ENCODE measurements at regions not wholly inside any gene's neighbourhood (a gene's known extent, or its start where the extent isn't known, plus 50 kb on each side); places are given as distances from the start of the nearest gene placed in this dataset.

DNA sequence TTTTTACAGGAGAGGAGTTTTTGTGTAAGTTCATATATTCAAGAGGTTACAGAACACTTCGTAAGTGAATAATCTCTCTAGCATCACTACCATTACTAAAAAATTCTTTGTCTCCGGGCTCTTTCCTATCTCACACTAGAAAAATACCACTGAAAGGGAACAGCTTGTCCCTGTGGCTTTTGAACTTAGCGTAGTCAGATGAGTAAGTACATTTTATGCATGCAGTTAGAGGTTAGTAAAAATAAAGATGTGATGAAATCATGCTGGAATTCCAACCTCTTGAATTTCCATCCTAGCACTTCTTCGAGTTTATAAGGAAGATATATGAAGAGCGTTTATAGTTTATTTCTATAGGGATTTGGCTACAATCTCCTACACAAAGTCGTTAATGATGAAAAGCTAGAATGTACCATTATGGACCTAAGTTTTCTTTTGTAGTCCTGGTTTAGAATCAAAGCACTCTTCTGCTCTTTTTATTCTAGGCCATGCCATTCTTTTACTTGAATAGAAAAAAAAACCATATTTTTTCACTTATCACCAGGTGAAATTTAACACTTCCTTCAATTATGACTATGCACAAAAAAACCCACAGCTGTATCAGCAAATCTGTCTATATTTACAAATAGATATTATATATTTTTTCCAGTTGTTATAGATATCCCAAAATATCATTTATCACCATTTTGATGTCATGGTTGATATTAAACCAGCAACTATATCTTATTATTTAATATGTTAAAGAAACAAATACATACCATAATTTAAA, 139.9 kb upstream of the PCDH9 start:
- in situ Hi-C loops (cut with MboI; ENCODE audit: low sequenced_read_pairs) = no loop called here
- no peaks in the 10 kb centered on the region for H3K27me3 ChIP-seq (ENCODE audit: low read depth)
- no peaks in the 10 kb centered on the region for H3K9me3 ChIP-seq
- no peak overlapping the region for H3K4me3 ChIP-seq
- H3K4me1 ChIP-seq = peaks cover 38% of the 10 kb centered on the region
- peak in 1 of 2 experiments; percentile 29 for DNase-seq (ENCODE audit: low spot score in 2 of 2)
- no peaks in the 10 kb centered on the region for H3K36me3 ChIP-seq (replicated peaks)

DNA sequence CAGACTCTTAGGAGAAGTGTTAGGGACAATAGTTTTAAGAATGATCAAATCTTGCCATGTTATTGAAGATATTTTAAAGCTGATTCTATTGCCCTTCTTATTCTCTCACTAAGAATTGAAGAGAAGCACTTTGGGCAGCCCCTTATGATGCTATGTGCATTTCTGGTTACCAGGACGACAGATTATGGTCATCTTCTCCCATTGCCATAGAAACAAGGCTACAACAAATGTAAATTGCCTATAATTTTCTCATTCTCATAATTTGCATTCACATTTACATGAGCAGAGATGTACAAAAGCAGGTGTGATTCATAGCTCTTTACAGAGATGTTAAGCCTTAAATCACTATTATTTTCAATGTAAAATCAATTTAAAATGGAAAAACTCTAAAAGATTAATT, 137.3 kb upstream of the PCDH9 start:
- H3K9me3 ChIP-seq = no peaks in the 10 kb centered on the region
- peaks cover 30% of the 10 kb centered on the region for H3K4me1 ChIP-seq
- no peak overlapping the region for H3K4me3 ChIP-seq
- H3K36me3 ChIP-seq (replicated peaks) = no peaks in the 10 kb centered on the region
- in situ Hi-C loops (cut with MboI; ENCODE audit: low sequenced_read_pairs) = no loop called here
- H3K27me3 ChIP-seq (ENCODE audit: low read depth) = no peaks in the 10 kb centered on the region
- no peak for DNase-seq (ENCODE audit: low spot score in 2 of 2)

DNA sequence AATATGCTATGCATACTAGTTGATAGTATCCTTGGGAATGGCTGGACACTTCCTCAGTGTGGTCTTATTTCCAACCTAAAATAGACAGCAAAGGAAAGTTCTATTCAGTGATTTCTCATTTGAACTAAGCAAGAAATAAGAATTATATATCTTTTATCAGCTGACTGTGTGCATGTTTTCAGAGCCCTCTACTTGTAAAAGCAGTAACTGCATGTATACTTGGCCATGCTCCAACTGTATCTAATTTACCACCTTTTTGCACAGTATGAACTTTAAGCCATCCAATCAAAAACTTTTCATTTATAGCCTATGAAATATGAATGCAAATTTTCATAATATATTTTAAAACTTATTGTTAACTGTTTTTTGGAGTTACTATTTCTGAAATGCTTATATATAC, 136.4 kb upstream of the PCDH9 start:
- Histone ChIP-seq H3K36me3 (replicated peaks) (no peaks in the 10 kb centered on the region), H3K4me1 (peaks cover 23% of the 10 kb centered on the region), H3K4me3 (no peak overlapping the region), H3K9me3 (no peaks in the 10 kb centered on the region), H3K27me3 (ENCODE audit: low read depth) (no peaks in the 10 kb centered on the region)
- in situ Hi-C loops (cut with MboI; ENCODE audit: low sequenced_read_pairs) = no loop called here
- no peak for DNase-seq (ENCODE audit: low spot score in 2 of 2)

DNA sequence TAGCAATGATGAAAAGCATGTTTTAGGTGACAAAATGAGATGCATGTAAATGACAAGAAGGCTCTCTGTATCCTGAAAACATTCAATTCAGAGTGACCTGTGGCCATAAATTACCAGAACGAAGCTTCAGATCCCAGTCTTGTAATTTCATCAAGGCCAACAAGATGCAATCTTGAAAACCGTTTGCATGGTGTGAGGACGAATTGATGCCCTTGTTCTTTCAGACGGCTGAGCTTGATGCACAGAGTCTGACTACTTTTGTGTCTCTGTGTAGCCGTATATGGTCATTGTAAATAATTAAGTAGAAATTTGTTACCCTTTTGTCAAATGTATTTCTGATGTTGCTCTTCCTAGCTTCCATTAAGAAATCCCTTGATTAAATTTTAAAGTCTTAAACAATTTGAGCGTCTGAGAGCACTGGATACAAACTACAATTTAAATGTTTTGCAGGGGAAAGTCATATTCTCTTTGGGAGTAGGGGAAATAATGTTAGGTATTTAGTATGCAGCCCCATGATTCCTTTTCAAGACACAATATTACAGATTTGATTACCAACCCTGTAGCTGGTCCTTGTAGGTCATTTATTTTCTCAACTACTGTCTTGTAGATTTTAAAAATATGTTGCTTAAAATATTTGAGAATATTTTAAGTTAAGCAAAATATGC, 125.8 kb upstream of the PCDH9 start:
- no peaks in the 10 kb centered on the region for H3K27me3 ChIP-seq (ENCODE audit: low read depth)
- in situ Hi-C loops (cut with MboI; ENCODE audit: low sequenced_read_pairs) = no loop called here

DNA sequence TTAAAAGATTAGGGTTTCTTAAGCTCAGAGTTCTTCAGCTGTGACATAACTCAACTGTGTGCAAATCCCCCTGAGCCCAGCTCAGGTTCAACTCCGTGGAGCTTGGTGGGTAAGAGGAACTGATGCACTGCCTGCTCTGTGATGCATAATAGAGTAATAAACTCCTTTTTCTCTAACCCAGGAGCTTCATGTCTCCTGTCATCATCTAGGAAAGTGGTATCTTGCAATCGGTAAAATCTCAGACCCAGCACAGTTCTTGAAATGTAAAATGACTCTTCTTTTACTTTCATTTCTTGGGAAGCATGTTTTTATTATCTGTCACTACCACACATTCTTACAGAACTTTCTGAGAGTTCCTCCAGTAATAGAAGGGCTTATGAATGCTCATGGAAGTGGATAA, 123.8 kb upstream of the PCDH9 start:
- Histone ChIP-seq H3K27me3 (ENCODE audit: low read depth) (no peaks in the 10 kb centered on the region), H3K36me3 (replicated peaks) (no peaks in the 10 kb centered on the region), H3K4me3 (no peak overlapping the region), H3K9me3 (no peaks in the 10 kb centered on the region), H3K4me1 (no peaks in the 10 kb centered on the region)
- in situ Hi-C loops (cut with MboI; ENCODE audit: low sequenced_read_pairs) = no loop called here
- DNase-seq (ENCODE audit: low spot score in 2 of 2) = no peak

More for the DNA sequence above, 125.8 kb upstream of the PCDH9 start:
- Histone ChIP-seq H3K36me3 (replicated peaks) (no peaks in the 10 kb centered on the region), H3K4me1 (no peaks in the 10 kb centered on the region), H3K9me3 (no peaks in the 10 kb centered on the region), H3K4me3 (no peak overlapping the region)
- no peak for DNase-seq (ENCODE audit: low spot score in 2 of 2)

DNA sequence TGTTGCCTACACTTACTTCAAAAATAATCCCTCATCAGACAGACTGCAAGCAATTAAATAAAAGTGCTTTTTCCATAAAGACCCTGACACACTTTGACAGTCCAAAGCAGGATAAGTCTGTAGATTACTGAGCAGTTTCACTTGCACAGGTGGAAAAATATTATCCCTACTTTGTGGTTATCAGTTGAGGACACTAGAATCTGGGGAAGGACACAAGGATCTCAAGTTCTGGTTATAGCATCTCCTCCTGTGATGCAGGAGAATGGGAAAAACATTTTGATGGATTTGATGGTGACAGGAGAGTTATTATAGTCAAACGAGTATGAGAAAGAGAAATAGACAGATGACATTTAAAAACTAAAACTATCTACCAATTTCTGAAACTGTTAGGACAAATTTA, 122.9 kb upstream of the PCDH9 start:
- Histone ChIP-seq H3K27me3 (ENCODE audit: low read depth) (no peaks in the 10 kb centered on the region), H3K36me3 (replicated peaks) (no peaks in the 10 kb centered on the region), H3K4me3 (no peak overlapping the region), H3K9me3 (no peaks in the 10 kb centered on the region), H3K4me1 (no peaks in the 10 kb centered on the region)
- no peak for DNase-seq (ENCODE audit: low spot score in 2 of 2)
- in situ Hi-C loops (cut with MboI; ENCODE audit: low sequenced_read_pairs) = no loop called here

DNA sequence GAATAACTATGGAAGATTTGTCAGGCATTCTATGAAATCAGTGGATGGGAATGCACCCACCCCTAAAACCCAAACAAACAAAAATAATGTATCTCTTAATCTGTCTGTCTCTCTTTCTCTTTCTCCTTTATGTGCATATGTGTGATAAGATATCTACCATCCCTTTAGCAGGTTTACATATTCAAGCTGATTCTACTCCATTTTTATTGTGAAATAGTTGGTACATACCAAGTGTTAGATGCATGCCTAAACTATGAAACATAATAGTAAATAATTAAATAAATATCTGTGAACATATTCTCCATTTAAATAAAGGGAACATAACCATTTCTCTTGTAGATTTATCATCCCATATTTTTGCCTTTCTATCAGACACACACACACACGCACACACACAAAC, 121.8 kb upstream of the PCDH9 start:
- in situ Hi-C loops (cut with MboI; ENCODE audit: low sequenced_read_pairs) = no loop called here
- no peak for DNase-seq (ENCODE audit: low spot score in 2 of 2)

DNA sequence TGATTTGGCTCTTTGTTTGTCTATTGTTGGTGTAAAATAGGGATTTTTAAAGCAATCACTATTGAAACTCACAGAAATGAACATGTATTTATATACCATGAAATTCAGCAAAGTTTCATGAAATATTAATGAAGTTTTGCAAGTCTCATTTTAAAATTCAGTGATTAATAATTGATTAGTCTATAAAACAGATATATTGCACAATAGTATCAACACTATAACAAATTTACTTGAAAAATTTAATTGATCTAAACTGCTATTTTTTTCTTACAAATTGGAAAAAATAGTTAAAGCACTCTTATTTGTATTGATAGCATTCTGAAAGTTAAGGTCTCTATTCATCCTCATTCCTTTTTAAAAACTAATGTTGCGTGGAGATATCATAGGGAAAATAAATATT, 121.0 kb upstream of the PCDH9 start:
- in situ Hi-C loops (cut with MboI; ENCODE audit: low sequenced_read_pairs) = no loop called here
- Histone ChIP-seq H3K27me3 (ENCODE audit: low read depth) (no peaks in the 10 kb centered on the region), H3K9me3 (no peaks in the 10 kb centered on the region), H3K4me1 (no peaks in the 10 kb centered on the region), H3K4me3 (no peak overlapping the region), H3K36me3 (replicated peaks) (no peaks in the 10 kb centered on the region)
- DNase-seq (ENCODE audit: low spot score in 2 of 2) = no peak

More for the DNA sequence above, 121.8 kb upstream of the PCDH9 start:
- no peak overlapping the region for H3K4me3 ChIP-seq
- no peaks in the 10 kb centered on the region for H3K27me3 ChIP-seq (ENCODE audit: low read depth)
- no peaks in the 10 kb centered on the region for H3K9me3 ChIP-seq
- H3K4me1 ChIP-seq = no peaks in the 10 kb centered on the region
- H3K36me3 ChIP-seq (replicated peaks) = no peaks in the 10 kb centered on the region

DNA sequence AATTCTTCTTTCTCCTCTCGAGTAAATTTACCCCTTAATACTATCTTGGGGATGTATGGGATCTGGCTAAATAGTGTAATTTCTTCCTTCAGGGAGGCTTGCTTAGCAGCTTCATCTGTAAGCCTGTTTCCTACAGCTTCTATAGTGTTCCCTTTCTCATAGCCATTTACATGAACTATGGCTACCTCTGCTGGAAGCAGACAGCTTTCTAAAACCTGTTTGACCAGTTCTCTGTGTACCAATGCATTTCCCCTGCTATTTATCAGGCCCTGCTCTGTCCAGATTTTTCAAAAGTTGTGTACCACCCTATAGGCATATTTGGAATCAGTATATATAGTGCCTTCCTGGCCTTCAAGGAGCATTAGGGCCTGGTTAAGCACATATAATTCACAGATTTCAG, 113.6 kb upstream of the PCDH9 start:
- no peak for DNase-seq (ENCODE audit: low spot score in 2 of 2)
- no peaks in the 10 kb centered on the region for H3K9me3 ChIP-seq
- H3K4me1 ChIP-seq = no peaks in the 10 kb centered on the region
- in situ Hi-C loops (cut with MboI; ENCODE audit: low sequenced_read_pairs) = no loop called here
- no peak overlapping the region for H3K4me3 ChIP-seq
- H3K36me3 ChIP-seq (replicated peaks) = no peaks in the 10 kb centered on the region
- H3K27me3 ChIP-seq (ENCODE audit: low read depth) = no peaks in the 10 kb centered on the region

DNA sequence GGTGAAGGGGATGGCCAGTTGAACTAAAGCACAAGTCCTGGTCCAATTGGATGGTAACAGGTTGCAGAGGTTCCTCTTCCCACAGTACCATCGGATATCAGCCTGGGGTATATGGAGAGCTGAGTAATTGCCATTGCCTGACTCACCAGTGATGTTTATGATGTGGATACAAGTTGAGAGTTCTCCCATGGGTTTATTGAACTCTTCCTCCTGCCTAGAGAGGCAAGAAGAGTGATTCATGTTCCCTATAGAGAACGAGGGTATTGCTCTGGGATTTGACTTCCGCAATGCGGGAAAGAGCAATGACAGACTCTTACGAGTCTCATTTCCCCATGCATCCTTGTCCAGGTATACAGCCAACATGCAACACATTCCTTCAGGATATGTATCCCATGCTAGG, 111.3 kb upstream of the PCDH9 start:
- Histone ChIP-seq H3K36me3 (replicated peaks) (no peaks in the 10 kb centered on the region), H3K4me3 (no peak overlapping the region), H3K4me1 (no peaks in the 10 kb centered on the region), H3K9me3 (no peaks in the 10 kb centered on the region), H3K27me3 (ENCODE audit: low read depth) (no peaks in the 10 kb centered on the region)
- DNase-seq (ENCODE audit: low spot score in 2 of 2) = no peak
- in situ Hi-C loops (cut with MboI; ENCODE audit: low sequenced_read_pairs) = no loop called here

DNA sequence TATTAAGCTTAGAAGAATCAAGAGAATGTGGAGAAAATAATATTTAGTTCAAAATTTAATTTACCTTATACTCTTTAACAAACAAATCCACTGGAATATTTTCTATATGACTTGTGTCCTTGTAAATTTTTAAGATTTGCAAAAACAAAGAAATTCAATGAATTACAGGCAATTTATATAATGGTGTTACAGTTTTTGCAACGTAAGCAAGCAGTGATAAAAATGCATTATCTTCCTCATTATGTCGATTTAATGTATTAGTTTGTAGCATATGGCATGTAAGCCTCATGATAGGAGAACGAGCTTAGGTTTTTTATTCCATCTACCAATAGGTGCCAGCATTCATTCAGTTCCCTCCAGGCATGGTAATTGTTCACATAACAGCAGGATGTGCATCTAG, 100.0 kb upstream of the PCDH9 start:
- no peak for DNase-seq (ENCODE audit: low spot score in 2 of 2)
- H3K4me3 ChIP-seq = no peak overlapping the region
- no peaks in the 10 kb centered on the region for H3K36me3 ChIP-seq (replicated peaks)
- no peaks in the 10 kb centered on the region for H3K9me3 ChIP-seq
- no peaks in the 10 kb centered on the region for H3K27me3 ChIP-seq (ENCODE audit: low read depth)
- H3K4me1 ChIP-seq = no peaks in the 10 kb centered on the region
- in situ Hi-C loops (cut with MboI; ENCODE audit: low sequenced_read_pairs) = no loop called here

DNA sequence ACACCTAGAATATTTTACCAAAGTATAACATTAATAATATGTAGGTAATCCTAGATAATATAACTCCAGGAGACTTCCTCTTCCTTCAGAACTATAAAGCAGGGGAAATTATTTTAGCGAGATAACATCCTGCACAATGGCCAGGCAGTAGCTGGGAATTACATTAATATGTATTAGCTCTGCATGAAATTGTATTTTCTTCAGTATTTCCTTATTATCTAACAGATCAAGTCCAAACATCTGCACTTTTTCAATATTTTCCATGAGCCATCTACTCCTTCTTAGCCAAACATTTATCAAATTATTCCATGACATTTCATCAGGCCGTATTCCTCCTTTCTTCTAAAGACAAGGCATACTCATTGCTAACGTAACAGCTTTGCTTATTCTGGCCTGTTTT, 98.8 kb upstream of the PCDH9 start:
- no peak for DNase-seq (ENCODE audit: low spot score in 2 of 2)
- no peaks in the 10 kb centered on the region for H3K4me1 ChIP-seq
- no peaks in the 10 kb centered on the region for H3K9me3 ChIP-seq
- H3K36me3 ChIP-seq (replicated peaks) = no peaks in the 10 kb centered on the region
- H3K4me3 ChIP-seq = no peak overlapping the region
- in situ Hi-C loops (cut with MboI; ENCODE audit: low sequenced_read_pairs) = no loop called here
- H3K27me3 ChIP-seq (ENCODE audit: low read depth) = no peaks in the 10 kb centered on the region

DNA sequence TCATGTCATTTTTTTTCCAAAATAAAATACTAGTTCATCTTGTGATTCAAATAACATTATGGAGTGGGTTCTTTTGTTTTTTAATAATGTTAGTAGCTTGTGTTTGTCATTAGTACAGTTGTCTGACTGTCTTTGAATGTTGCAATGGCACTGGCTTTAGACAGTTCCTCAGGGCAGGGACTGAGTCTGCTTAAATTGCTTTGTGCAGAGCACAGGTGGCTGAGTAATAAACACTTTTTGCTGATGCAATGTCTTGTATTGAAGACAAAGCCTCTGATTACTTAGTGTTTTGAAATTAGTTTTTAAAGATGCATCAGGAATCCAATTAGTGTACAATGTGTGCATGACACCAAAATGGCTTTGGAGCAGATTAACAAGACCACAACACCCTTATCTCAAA, 88.7 kb upstream of the PCDH9 start:
- in situ Hi-C loops (cut with MboI; ENCODE audit: low sequenced_read_pairs) = no loop called here
- Histone ChIP-seq H3K27me3 (ENCODE audit: low read depth) (no peaks in the 10 kb centered on the region), H3K9me3 (no peaks in the 10 kb centered on the region), H3K4me1 (no peaks in the 10 kb centered on the region; the same call in 1 of the 2 replicates), H3K4me3 (no peak overlapping the region), H3K36me3 (replicated peaks) (no peaks in the 10 kb centered on the region)
- no peak for DNase-seq (ENCODE audit: low spot score in 2 of 2)

DNA sequence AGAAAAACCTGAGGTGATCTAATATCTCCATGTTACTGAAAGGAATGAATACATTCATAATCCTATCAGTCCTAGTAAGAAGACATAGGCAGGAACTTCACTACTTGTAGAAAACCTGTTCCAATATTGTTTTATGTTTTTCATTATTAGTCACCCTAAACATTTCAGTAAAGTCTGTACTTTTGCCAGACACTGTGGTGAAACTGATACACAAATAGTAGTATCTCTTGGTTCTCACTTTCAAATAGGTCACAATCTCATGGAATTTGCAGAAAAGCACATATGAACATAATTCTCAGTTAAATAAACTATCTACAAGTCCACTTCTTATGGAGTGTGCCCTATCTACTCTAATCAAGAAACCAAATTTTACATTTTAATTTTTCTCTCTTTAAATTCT, 88.3 kb upstream of the PCDH9 start:
- no peak for DNase-seq (ENCODE audit: low spot score in 2 of 2)
- Histone ChIP-seq H3K27me3 (ENCODE audit: low read depth) (no peaks in the 10 kb centered on the region), H3K4me1 (no peaks in the 10 kb centered on the region; the same call in 1 of the 2 replicates), H3K9me3 (no peaks in the 10 kb centered on the region), H3K36me3 (replicated peaks) (no peaks in the 10 kb centered on the region), H3K4me3 (no peak overlapping the region)
- in situ Hi-C loops (cut with MboI; ENCODE audit: low sequenced_read_pairs) = no loop called here

Data from HAP-1 (cell line).